ENCODE measurements at regions not wholly inside any gene's neighbourhood (a gene's known extent, or its start where the extent isn't known, plus 50 kb on each side); places are given as distances from the start of the nearest gene placed in this dataset.

DNA sequence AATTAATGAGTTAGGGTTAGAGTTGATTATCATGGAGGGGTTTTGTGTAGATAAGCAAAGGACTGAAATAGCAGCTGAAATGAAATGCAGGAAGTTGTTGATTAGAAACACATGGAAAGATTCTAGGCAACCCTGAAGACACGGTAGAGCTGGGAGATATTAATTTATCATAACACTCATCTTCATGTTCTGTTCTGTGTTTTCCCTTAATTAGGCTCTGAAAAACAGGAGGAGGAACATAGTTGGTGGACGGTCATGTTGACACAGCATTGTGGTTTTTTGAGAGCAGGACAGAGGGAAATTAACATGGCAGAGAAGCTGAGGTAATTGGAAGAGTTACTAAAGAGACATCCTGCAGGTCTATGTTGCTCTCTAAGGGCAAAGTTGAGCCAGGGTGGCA lies 138.8 kb upstream of the UBASH3B start:
- TF ChIP-seq EGR1 (IDR thresholded peaks at IDR 0.05; ENCODE audit: low read depth in 2 of 2) (no peak), GABPA (IDR thresholded peaks at IDR 0.05 in 1 of 2, conservative IDR thresholded peaks at IDR 0.05 in 1 of 2) (no peak), YY1 (IDR thresholded peaks at IDR 0.05) (no peak), JUND (IDR thresholded peaks at IDR 0.05) (no peak), RXRA (IDR thresholded peaks at IDR 0.05) (no peak)
- TF ChIP-seq, protein P1, sequence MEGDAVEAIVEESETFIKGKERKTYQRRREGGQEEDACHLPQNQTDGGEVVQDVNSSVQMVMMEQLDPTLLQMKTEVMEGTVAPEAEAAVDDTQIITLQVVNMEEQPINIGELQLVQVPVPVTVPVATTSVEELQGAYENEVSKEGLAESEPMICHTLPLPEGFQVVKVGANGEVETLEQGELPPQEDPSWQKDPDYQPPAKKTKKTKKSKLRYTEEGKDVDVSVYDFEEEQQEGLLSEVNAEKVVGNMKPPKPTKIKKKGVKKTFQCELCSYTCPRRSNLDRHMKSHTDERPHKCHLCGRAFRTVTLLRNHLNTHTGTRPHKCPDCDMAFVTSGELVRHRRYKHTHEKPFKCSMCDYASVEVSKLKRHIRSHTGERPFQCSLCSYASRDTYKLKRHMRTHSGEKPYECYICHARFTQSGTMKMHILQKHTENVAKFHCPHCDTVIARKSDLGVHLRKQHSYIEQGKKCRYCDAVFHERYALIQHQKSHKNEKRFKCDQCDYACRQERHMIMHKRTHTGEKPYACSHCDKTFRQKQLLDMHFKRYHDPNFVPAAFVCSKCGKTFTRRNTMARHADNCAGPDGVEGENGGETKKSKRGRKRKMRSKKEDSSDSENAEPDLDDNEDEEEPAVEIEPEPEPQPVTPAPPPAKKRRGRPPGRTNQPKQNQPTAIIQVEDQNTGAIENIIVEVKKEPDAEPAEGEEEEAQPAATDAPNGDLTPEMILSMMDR (IDR thresholded peaks at IDR 0.05; ENCODE audit: low read depth, low read length, missing input control), result no peak
- TF ChIP-seq, protein P2, sequence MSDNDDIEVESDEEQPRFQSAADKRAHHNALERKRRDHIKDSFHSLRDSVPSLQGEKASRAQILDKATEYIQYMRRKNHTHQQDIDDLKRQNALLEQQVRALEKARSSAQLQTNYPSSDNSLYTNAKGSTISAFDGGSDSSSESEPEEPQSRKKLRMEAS (IDR thresholded peaks at IDR 0.05), result no peak
